ENCODE measurements at regions not wholly inside any gene's neighbourhood (a gene's known extent, or its start where the extent isn't known, plus 50 kb on each side); places are given as distances from the start of the nearest gene placed in this dataset.

DNA sequence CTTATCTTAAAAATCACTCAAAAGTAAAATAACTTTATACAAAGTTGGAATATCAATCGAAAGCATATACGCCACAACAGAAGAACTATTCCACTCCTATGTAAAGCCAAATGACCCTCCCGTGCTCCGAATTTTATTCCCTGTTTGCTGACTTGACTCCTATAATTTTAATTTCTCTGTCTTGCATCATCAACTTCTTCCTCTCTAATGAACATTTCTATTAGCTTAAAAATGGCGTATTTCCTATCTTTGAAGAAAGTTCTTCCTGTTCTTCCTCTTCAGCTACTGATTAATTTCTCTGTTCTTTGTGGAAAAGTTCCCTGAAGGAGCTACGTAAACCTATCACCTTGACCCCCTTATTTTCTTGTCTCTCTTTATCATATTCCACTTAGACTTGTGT, 389.3 kb downstream of the LMO7 start:
- no peak for TF ChIP-seq POLR2A (IDR thresholded peaks at IDR 0.05; ENCODE audit: low read depth)
- TF ChIP-seq, protein P1, sequence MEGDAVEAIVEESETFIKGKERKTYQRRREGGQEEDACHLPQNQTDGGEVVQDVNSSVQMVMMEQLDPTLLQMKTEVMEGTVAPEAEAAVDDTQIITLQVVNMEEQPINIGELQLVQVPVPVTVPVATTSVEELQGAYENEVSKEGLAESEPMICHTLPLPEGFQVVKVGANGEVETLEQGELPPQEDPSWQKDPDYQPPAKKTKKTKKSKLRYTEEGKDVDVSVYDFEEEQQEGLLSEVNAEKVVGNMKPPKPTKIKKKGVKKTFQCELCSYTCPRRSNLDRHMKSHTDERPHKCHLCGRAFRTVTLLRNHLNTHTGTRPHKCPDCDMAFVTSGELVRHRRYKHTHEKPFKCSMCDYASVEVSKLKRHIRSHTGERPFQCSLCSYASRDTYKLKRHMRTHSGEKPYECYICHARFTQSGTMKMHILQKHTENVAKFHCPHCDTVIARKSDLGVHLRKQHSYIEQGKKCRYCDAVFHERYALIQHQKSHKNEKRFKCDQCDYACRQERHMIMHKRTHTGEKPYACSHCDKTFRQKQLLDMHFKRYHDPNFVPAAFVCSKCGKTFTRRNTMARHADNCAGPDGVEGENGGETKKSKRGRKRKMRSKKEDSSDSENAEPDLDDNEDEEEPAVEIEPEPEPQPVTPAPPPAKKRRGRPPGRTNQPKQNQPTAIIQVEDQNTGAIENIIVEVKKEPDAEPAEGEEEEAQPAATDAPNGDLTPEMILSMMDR (IDR thresholded peaks at IDR 0.05), result no peak
- no peak for TF ChIP-seq POLR2AphosphoS5 (IDR thresholded peaks at IDR 0.05)
- TF ChIP-seq EP300 (IDR thresholded peaks at IDR 0.05), result no peak
